ENCODE measurements at regions not wholly inside any gene's neighbourhood (a gene's known extent, or its start where the extent isn't known, plus 50 kb on each side); places are given as distances from the start of the nearest gene placed in this dataset.
"Not testable (repeated sequence)": the region's sequence is repeated elsewhere in the genome, so short reads cannot be mapped to it uniquely, and the experiment has no call there.

- DNase-seq (ENCODE audit: low spot score): no peak
These were observed 160.4 kb upstream of the EPHA3 start for GRCh38 chr3:88947013-88947412.

DNA sequence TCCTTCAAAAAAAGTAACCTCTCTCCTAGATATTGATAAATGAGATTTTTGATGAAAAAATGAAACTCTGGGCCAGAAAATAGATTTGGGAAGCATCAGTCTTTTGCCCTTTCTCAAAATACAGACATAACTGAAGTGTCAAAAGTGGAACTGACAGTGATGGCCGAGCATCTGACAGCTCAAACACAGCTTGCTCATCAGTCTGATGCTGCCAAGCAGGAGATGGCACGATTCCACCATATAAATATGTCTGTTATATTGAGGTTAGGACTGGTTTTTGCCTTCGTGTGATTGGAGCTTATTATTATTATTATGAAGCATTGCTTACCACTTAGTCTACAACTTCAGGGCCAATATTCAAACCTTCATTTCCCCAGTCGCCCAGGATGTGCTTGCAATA lies 152.6 kb upstream of the EPHA3 start:
- DNase-seq (ENCODE audit: low spot score): no peak

- DNase-seq (ENCODE audit: low spot score): no peak
These were observed 152.1 kb upstream of the EPHA3 start for GRCh38 chr3:88955274-88955673.

DNA sequence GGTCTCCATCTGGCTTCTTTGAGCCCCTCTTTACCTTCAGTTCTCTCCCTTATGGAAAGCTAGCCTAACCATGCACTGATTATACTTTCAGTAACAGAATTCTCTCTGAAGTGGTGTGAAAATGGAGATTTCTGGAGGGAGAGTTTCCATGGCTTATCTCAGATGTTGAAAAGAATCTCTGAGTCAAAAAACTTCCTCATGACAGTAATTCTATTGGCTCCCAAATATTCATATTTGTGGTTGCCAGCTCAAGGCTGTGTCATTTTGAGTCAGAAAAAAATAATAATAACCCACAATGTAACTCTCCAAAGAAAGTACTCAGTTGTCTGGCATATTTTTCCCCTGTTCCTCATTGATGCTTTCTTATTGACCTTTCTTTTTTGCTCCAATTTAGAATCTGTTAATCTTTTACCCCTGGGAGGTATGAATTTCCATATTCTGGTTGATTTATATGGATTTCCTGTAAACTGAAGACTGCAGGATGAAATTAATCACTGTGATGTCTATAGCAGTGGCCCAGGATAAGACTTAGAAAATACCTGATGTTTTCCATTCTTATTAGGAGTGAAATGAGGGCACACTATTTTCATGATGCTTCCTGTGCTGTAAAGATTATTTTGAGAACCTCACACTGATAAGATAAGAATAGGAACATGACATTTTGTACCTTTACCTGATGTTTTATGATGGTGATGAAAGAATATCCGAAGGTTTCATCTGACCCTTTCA lies 149.5 kb upstream of the EPHA3 start:
- DNase-seq (ENCODE audit: low spot score): no peak

GRCh38 chr3:88960019-88960418 lies 147.4 kb upstream of the EPHA3 start:
- DNase-seq (ENCODE audit: low spot score): no peak

DNA sequence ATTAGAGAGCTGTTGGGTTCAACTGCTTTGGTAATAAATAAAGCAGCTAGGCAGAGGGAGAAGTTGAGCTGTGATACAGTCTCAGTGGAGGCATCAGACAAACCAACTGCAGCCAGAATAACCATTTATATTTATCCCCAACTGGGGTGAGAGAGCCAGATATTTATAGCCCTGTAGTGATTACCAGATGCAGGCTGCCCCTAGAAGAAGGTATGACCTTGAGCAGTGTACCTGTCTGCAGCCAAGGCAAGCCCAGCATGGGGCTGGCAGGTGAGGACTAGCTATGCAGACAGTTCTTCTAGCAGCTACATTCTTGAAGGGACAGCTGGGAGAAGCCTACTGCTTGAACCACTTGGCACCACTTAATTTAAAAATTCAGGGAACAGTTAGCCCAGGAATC lies 144.4 kb upstream of the EPHA3 start:
- no peak for DNase-seq (ENCODE audit: low spot score)

DNA sequence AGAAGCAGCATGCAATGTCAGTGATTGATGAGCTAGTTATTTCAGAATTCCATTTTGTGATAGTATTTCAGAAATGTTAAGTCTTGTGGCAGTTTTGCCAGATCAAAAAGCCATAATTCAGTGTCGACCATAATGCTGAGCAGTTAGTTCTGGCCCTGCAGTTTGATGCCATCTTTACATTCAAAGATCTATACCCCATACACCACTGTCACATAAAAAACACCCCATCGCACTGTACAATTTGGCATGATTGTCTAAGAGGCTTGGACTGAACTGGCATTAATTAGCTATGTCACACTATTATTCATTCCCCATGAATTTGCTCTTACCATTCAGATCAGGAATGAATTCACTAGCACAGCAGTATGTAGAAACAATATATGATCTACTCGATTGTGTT lies 127.7 kb upstream of the EPHA3 start:
- DNase-seq (ENCODE audit: low spot score): no peak

DNA sequence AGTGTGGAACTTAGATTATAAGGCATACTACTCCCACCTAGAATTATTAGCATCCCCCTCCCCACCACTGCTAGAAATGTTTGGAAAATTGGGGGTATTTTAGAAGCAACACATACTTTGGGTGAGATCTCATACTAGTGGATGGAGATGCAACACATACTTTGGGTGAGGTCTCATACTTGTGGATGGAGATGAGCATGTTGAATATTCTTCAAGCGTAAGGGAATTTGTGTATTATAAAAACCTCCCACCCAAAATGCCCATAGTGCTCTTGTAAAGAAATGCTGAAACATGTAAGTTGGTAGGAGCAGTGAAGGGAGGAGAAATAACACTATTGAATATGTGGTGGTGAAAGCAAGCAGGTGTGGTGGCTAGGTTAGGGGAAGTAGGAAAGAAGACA lies 124.0 kb upstream of the EPHA3 start:
- DNase-seq (ENCODE audit: low spot score): no peak

- DNase-seq (ENCODE audit: low spot score): no peak
These were observed 123.2 kb upstream of the EPHA3 start for GRCh38 chr3:88984256-88984655.

DNA sequence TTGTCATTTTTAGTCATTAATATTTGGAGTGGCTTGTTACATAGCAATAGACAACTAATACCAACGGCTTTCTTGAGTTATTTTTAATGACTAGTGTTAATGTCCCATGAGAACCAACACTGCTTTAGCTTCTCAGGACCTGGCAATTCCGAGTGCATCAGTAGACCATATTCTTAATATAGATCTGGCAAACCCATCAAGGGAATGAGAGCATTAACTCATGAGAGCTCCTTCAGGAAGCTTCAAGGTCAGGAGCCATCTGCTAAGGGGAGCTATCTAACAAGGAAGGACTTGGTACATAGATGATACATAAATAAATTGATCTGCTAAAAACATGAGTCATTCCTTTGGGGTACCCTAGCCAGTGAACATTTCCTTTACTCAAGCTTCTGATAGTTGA lies 122.6 kb upstream of the EPHA3 start:
- DNase-seq (ENCODE audit: low spot score): no peak

DNA sequence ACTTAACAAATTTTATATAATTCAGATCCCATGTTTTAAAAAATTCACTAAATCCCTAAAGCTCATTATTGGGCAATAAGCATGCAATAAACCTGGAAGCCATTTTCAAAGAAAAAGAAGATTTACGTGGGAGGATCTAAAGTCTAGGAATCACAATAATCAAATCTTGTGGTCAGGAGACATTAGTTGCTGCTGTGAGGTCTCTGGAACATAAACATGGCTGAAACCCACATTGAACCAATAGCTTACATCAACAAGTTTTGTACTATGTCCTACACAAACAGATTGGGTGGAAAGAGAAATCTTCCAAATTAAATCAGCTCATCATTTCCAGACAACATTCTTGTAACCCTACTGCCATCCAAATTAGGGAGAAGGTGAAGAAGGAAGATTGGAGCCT lies 121.9 kb upstream of the EPHA3 start:
- no peak for DNase-seq (ENCODE audit: low spot score)

DNA sequence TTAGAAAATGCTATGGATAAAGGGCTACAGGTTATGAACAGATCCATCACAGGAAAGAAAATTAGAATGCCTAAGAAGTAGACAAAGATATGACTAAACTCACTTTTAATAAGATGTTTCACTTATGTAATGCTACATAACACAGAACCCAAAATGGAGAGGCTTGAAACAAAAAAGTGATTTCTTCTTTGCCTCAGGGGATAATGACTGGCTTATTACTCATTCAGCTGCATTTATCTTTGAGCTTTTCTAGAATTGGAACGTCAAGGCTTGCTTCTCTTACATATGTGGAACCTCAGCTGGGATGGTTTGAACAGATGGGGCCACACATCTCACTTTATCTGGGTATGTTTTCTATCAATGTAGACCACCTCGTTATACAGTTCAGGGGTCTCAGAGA lies 120.6 kb upstream of the EPHA3 start:
- DNase-seq (ENCODE audit: low spot score): no peak

GRCh38 chr3:88987776-88988175 lies 119.6 kb upstream of the EPHA3 start:
- no peak for DNase-seq (ENCODE audit: low spot score)

- no peak for DNase-seq (ENCODE audit: low spot score)
These were observed 118.5 kb upstream of the EPHA3 start for GRCh38 chr3:88988906-88989305.

GRCh38 chr3:88991496-88991895 lies 115.9 kb upstream of the EPHA3 start:
- no peak for DNase-seq (ENCODE audit: low spot score)

- no peak for DNase-seq (ENCODE audit: low spot score)
These were observed 110.7 kb upstream of the EPHA3 start for GRCh38 chr3:88996691-88997090.

GRCh38 chr3:88997260-88997659 lies 110.2 kb upstream of the EPHA3 start:
- no peak for DNase-seq (ENCODE audit: low spot score)

GRCh38 chr3:89000886-89001285 lies 106.5 kb upstream of the EPHA3 start:
- no peak for DNase-seq (ENCODE audit: low spot score)

DNA sequence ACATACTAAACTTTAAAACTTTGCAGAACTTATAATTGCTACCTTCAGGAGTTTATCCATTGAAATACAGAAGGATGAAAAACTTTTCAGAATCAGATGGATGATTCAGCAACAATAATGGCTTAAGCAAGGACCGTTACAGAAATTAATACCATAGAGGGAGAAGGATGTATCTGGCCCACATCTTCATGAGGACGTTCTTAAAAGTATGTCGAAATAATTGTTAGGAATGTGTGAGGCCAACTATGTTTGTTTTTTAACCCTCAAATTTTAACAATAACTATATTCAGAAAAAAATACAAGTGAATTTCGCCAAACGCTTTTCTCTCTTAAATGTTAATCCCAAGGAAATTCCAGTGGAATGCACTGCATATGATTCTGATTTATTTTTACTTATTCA lies 105.2 kb upstream of the EPHA3 start:
- no peak for DNase-seq (ENCODE audit: low spot score)

DNA sequence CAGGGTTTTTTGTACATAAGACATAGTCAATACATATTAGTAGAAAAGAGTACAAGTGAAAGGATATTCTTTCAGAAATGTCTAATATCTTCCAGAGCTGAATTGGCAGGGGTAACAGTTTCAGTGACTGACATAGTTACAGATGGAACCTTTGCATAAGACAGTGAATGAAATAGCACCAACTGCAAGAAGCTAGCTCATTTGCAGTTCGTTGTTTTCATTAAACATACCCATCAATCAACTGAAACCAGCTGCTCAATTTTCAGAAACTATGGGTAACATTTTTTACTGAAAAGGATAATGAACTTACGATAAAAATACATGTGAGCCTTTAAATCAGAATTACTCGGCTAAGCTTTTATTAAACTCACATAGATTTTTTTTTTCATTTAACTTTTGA lies 93.9 kb upstream of the EPHA3 start:
- no peak for DNase-seq (ENCODE audit: low spot score)

- no peak for DNase-seq (ENCODE audit: low spot score)
These were observed 89.9 kb upstream of the EPHA3 start for GRCh38 chr3:89017531-89017930.

DNA sequence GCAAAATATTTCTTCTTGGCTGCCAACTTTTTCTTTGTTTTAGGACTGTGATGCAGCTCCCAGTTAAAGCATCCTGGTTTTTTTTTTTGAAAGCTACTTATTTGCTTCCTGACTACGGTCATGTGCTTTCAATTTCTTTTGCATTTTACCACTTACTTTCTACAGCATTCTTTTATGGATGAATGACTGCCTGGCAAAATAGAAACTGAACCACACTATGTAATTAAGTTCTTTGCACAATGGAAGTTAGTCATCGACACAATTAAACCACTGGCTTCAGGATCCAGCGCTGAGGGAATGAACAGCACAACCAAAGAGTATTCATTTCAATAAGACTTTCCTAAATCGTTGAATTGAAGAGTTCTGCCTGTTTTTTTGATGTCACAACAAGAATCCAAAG lies 82.2 kb upstream of the EPHA3 start:
- DNase-seq (ENCODE audit: low spot score): no peak

GRCh38 chr3:89032346-89033013 lies 74.9 kb upstream of the EPHA3 start:
- DNase-seq (ENCODE audit: low spot score): no peak

DNA sequence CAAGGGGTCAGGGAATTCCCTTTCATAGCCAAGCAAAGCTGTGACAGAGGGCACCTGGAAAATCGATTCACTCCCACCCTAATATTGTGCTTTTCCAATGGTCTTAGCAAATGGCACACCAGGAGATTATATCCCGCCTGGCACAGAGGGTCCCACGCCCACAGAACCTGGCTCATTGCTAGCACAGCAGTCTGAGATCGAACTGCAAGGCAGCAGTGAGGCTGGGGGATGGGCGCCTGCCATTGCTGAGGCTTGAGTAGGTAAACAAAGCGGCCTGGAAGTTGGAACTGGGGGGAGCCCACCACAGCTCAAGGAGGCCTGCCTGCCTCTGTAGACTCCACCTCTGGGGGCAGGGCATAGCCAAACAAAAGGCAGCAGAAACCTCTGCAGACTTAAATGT lies 72.7 kb upstream of the EPHA3 start:
- DNase-seq (ENCODE audit: low spot score): not testable (repeated sequence)
